ENCODE measurements at regions not wholly inside any gene's neighbourhood (a gene's known extent, or its start where the extent isn't known, plus 50 kb on each side); places are given as distances from the start of the nearest gene placed in this dataset.

DNA sequence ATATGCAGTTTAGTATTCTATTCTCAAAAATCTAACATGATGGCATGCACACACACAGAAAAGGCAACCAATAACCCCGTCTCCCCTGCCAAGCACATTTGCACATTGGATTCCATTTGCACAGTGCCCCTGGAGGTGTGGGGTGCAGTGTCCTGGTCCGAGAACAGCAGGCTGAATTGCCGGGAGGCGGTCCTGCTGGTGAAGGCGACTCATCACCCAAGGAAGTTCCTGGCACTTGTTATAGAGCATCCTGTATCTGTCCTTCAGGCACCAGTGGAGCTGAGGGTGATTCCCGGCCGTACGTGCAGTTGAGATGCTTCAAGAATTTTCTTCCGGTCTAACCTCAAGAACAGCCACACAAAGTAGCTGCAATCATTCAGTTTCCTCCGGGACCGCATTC, 73.0 kb upstream of the RAB12 start:
- DNase-seq (ENCODE audit: low read depth) = no peak

- no peak for DNase-seq (ENCODE audit: low read depth)
Observed at GRCh38 chr18:8536922-8537321, 72.3 kb upstream of the RAB12 start.

GRCh38 chr18:8537400-8537799, 71.8 kb upstream of the RAB12 start:
- DNase-seq (ENCODE audit: low read depth) = no peak

GRCh38 chr18:8538935-8539334, 70.3 kb upstream of the RAB12 start:
- no peak for DNase-seq (ENCODE audit: low read depth)

GRCh38 chr18:8546677-8547076, 62.6 kb upstream of the RAB12 start:
- DNase-seq (ENCODE audit: low read depth) = no peak

DNA sequence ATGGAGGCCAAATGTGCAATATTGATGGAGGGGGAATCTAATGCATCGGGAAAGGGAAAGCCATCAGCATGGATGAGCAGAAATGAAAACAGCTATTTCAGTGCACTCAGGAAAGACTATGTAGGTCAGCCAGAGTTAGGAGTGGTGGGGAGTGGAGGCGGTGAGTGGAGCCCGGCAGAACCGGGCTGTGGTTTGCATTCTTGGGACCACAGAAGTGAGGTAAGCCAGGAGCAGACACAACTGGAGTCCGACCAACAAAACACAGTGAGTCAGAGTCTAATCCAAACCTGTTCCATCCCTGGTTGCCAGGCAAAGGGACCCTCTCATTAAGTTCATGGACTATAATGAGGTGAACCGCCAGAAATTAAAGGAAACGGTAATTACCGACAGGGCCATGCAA, 61.1 kb upstream of the RAB12 start:
- peak; percentile 85 for DNase-seq (ENCODE audit: low read depth)

DNA sequence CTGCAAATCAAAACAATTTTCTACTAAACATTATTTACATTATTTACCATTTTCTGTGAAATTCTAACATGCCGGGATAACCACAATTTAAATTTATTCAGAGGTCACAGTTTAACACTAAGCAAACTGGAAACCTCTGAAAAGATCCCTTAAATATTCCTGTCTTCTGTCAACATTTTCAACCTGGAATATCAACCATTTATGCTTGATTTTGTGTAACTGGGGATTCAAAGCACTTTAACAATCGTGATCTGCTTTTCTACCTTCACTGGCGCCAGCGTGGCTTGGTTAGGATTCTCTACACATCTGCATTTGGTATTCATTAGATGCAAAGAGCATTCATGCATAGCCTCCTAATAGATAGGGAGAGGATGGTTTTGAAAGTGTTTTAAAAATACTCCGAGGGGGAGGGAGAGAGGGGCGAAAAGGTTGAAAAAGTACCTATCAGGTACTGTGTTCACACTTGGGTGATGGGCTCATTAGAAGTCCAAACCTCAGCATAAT, 59.9 kb upstream of the RAB12 start:
- no peak for DNase-seq (ENCODE audit: low read depth)

DNA sequence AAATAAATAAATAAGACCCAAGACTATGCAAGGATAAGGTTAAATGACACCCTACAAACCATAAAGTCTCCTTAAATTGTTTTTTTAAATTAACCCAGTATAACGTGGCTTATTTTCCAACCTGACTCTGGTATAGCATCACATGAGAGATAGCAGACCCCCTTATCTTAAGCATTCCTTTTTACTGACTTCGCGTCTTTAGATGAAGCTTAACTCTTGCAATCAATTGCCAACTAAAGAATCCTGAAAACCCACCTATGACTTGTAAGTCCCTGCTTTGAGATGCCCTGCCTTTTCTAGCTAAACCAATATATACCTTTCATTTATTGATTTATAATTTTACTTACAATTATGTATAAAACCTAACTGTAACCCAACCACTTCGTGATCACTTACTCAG, 57.1 kb upstream of the RAB12 start:
- DNase-seq (ENCODE audit: low read depth) = no peak

DNA sequence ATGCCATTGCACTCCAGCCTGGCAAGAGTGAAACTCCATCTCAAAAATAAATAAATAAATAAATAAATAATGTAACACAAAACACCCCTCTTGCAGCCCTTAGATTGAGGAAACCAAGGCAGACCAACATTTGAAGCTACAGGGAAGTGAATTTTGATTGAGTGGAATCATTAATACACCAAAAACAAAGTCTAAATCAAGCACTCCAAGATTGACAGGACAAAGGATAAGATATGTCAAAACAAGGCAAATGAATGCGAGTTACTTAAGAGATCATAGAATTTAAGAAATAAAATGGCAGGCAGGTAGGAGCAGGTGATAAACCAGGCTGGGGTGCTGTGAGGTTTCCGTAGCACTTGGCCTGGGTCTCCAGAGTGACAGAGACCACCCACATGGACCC, 54.9 kb upstream of the RAB12 start:
- no peak for DNase-seq (ENCODE audit: low read depth)

DNA sequence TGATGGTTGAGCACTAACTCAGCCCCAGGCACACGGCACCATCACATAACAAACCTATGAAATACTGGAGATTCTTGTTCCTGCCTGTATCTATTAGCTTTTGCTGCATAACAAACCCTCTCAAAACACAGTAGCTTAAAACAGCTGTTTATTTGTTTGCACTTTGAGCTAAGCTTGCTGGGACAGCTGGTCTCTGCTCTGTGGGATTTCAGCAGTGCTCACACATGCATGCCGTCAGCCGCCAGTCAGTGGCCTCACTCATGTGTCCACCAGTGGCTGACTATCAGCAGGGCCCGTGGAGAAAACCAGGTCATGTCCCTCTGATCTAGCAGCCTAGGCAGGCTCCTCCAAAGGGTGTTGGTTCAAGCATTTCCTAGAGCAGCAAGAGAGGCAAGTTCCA, 52.8 kb upstream of the RAB12 start:
- no peak for DNase-seq (ENCODE audit: low read depth)

Measured in Daoy (cell line).